ENCODE measurements at regions not wholly inside any gene's neighbourhood (a gene's known extent, or its start where the extent isn't known, plus 50 kb on each side); places are given as distances from the start of the nearest gene placed in this dataset.

- WGBS, 2 donors: 94 to 95% methylated on average over 3 of the region's 3 CpGs
- intact Hi-C loops (cut with DNase I): no loop called here
- Histone ChIP-seq H3K27me3 (no peaks in the 10 kb centered on the region), H3K27ac (no peak overlapping the region), H3K9me3 (no peaks in the 10 kb centered on the region), H3K4me3 (replicated peaks in 1 of 3) (no peak overlapping the region), H3K36me3 (no peaks in the 10 kb centered on the region), H3K4me1 (no peaks in the 10 kb centered on the region)
- TF ChIP-seq CTCF (IDR thresholded peaks at IDR 0.05): no peak
- TF ChIP-seq POLR2A (IDR thresholded peaks at IDR 0.05): no peak
- no peak for DNase-seq
Observed at GRCh38 chr20:7346026-7346425, 578.5 kb downstream of the BMP2 start.

GRCh38 chr20:7346562-7346961, 579.1 kb downstream of the BMP2 start:
- no peaks in the 10 kb centered on the region for H3K27me3 ChIP-seq
- intact Hi-C loops (cut with DNase I): no loop called here
- DNase-seq: no peak
- no peaks in the 10 kb centered on the region for H3K4me1 ChIP-seq
- H3K36me3 ChIP-seq: no peaks in the 10 kb centered on the region
- no peaks in the 10 kb centered on the region for H3K9me3 ChIP-seq
- no peak overlapping the region for H3K4me3 ChIP-seq (replicated peaks in 1 of 3)
- TF ChIP-seq POLR2A (IDR thresholded peaks at IDR 0.05) (no peak), CTCF (IDR thresholded peaks at IDR 0.05) (no peak)
- 90 to 91% methylated on average over 1 of the region's 1 CpG for WGBS, 2 donors
- H3K27ac ChIP-seq: no peak overlapping the region

- Histone ChIP-seq H3K4me3 (replicated peaks in 1 of 3) (no peak overlapping the region), H3K27ac (no peak overlapping the region), H3K9me3 (no peaks in the 10 kb centered on the region), H3K4me1 (no peaks in the 10 kb centered on the region), H3K36me3 (no peaks in the 10 kb centered on the region), H3K27me3 (no peaks in the 10 kb centered on the region)
- TF ChIP-seq CTCF (IDR thresholded peaks at IDR 0.05): no peak
- no peak for TF ChIP-seq POLR2A (IDR thresholded peaks at IDR 0.05)
- 74 to 89% methylated on average over 2 of the region's 2 CpGs for WGBS, 2 donors
- intact Hi-C loops (cut with DNase I): no loop called here
- no peak for DNase-seq
Observed at GRCh38 chr20:7347409-7347808, 579.9 kb downstream of the BMP2 start.

- no peak overlapping the region for H3K27ac ChIP-seq
- no peak for DNase-seq
- no peak for TF ChIP-seq POLR2A (IDR thresholded peaks at IDR 0.05)
- TF ChIP-seq CTCF (IDR thresholded peaks at IDR 0.05): no peak
- WGBS, 2 donors: 86 to 89% methylated on average over 1 of the region's 1 CpG
- intact Hi-C loops (cut with DNase I): no loop called here
- H3K4me3 ChIP-seq (replicated peaks in 1 of 3): no peak overlapping the region
- no peaks in the 10 kb centered on the region for H3K36me3 ChIP-seq
- no peaks in the 10 kb centered on the region for H3K4me1 ChIP-seq
- no peaks in the 10 kb centered on the region for H3K9me3 ChIP-seq
- no peaks in the 10 kb centered on the region for H3K27me3 ChIP-seq
Observed at GRCh38 chr20:7348253-7348652, 580.8 kb downstream of the BMP2 start.

GRCh38 chr20:7352165-7352564, 584.7 kb downstream of the BMP2 start:
- intact Hi-C loops (cut with DNase I): no loop called here
- TF ChIP-seq POLR2A (IDR thresholded peaks at IDR 0.05) (no peak), CTCF (IDR thresholded peaks at IDR 0.05) (no peak)
- Histone ChIP-seq H3K4me1 (no peaks in the 10 kb centered on the region), H3K36me3 (no peaks in the 10 kb centered on the region), H3K27ac (no peak overlapping the region), H3K27me3 (no peaks in the 10 kb centered on the region), H3K9me3 (no peaks in the 10 kb centered on the region), H3K4me3 (replicated peaks in 1 of 3) (no peak overlapping the region)
- WGBS, 2 donors: 74 to 85% methylated on average over 9 of the region's 9 CpGs
- DNase-seq: no peak
